ENCODE measurements at regions not wholly inside any gene's neighbourhood (a gene's known extent, or its start where the extent isn't known, plus 50 kb on each side); places are given as distances from the start of the nearest gene placed in this dataset.

DNA sequence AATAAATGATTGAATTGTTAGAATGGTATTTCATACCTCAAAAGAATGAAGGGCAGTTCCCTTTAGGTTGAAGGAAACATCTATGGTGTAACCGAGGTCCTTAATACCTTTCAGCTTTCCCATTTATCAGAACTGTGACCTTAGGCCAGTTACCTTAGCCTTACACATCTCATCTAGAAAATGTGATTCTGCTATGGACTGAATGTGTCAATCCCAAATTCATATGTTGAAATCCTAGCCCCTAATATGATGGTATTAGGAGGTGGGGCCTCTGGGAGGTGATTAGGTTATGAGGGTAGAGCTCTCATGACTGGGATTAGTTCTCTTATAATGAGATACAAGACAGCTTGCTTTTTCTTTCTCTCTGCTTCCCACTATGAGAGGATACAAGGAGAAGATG is 441.9 kb downstream of the PLK2 start:
- TF ChIP-seq, protein P1, sequence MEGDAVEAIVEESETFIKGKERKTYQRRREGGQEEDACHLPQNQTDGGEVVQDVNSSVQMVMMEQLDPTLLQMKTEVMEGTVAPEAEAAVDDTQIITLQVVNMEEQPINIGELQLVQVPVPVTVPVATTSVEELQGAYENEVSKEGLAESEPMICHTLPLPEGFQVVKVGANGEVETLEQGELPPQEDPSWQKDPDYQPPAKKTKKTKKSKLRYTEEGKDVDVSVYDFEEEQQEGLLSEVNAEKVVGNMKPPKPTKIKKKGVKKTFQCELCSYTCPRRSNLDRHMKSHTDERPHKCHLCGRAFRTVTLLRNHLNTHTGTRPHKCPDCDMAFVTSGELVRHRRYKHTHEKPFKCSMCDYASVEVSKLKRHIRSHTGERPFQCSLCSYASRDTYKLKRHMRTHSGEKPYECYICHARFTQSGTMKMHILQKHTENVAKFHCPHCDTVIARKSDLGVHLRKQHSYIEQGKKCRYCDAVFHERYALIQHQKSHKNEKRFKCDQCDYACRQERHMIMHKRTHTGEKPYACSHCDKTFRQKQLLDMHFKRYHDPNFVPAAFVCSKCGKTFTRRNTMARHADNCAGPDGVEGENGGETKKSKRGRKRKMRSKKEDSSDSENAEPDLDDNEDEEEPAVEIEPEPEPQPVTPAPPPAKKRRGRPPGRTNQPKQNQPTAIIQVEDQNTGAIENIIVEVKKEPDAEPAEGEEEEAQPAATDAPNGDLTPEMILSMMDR (IDR thresholded peaks at IDR 0.05 in 4 of 5, conservative IDR thresholded peaks at IDR 0.05 in 1 of 5), result no peak
- TF ChIP-seq POLR2A (IDR thresholded peaks at IDR 0.05), result no peak
